Cardiac muscle cell (in vitro differentiated cells and primary cell): ENCODE measurements at regions not wholly inside any gene's neighbourhood (a gene's known extent, or its start where the extent isn't known, plus 50 kb on each side); places are given as distances from the start of the nearest gene placed in this dataset.

Source experiments
- DNase-seq, 2 donors: peaks; one replicate each; pipeline versions ENCODE4 v3.0.0 to v3.0.0-alpha.2; 2010 to 2017; ENCODE audit warnings: low read depth in 1 of 2, low spot score in 1 of 2
- H3K27ac ChIP-seq: fragments of 200-600 bp; sonication (generic); 2 replicates; pipeline ENCODE4 v1.5.1; 2016
- H3K27me3 ChIP-seq: fragments of 200-600 bp; sonication (generic); 2 replicates; pipeline ENCODE4 v1.6.0; 2016; ENCODE audit warnings: control low read depth
- H3K36me3 ChIP-seq: fragments of 200-600 bp; sonication (generic); 2 replicates; pipeline ENCODE4 v1.5.1; 2016; ENCODE audit warnings: control low read depth
- H3K4me1 ChIP-seq: fragments of 200-600 bp; sonication (generic); 2 replicates; pipeline ENCODE4 v1.8.1; 2017; ENCODE audit warnings: low read depth, mild to moderate bottlenecking, mixed run types
- H3K4me3 ChIP-seq: fragments of 200-600 bp; sonication (generic); 2 replicates; pipeline ENCODE4 v1.5.1; 2016; ENCODE audit warnings: mild to moderate bottlenecking
- H3K9me3 ChIP-seq: fragments of 200-600 bp; sonication (generic); 2 replicates; pipeline ENCODE4 v1.5.1; 2017; ENCODE audit warnings: low read depth, mild to moderate bottlenecking, control low read depth
- CTCF ChIP-seq: IDR thresholded peaks from 2 replicates; pipeline ENCODE4 v1.5.1; 2012; ENCODE audit warnings: low read depth, mild to moderate bottlenecking, low read length

GRCh38 chr7:72492461-72493065, 80.4 kb upstream of the CALN1 start:
- H3K4me1 ChIP-seq: no peaks in the 10 kb centered on the region
- no peaks in the 10 kb centered on the region for H3K9me3 ChIP-seq
- no peak for DNase-seq
- H3K36me3 ChIP-seq: no peaks in the 10 kb centered on the region
- no peak overlapping the region for H3K27ac ChIP-seq
- no peaks in the 10 kb centered on the region for H3K27me3 ChIP-seq
- no peak overlapping the region for H3K4me3 ChIP-seq
- no peak for TF ChIP-seq CTCF

GRCh38 chr7:72490301-72490700, 78.2 kb upstream of the CALN1 start:
- Histone ChIP-seq H3K4me1 (no peaks in the 10 kb centered on the region), H3K9me3 (no peaks in the 10 kb centered on the region), H3K4me3 (no peak overlapping the region), H3K36me3 (no peaks in the 10 kb centered on the region), H3K27me3 (no peaks in the 10 kb centered on the region), H3K27ac (no peak overlapping the region)
- TF ChIP-seq CTCF: no peak
- DNase-seq: no peak

GRCh38 chr7:72481934-72482333, 69.8 kb upstream of the CALN1 start:
- no peaks in the 10 kb centered on the region for H3K27me3 ChIP-seq
- no peak overlapping the region for H3K4me3 ChIP-seq
- DNase-seq: no peak
- H3K4me1 ChIP-seq: no peaks in the 10 kb centered on the region
- H3K36me3 ChIP-seq: no peaks in the 10 kb centered on the region
- no peaks in the 10 kb centered on the region for H3K9me3 ChIP-seq
- TF ChIP-seq CTCF: no peak
- H3K27ac ChIP-seq: no peak overlapping the region

- no peaks in the 10 kb centered on the region for H3K27me3 ChIP-seq
- H3K4me1 ChIP-seq: no peaks in the 10 kb centered on the region
- H3K9me3 ChIP-seq: no peaks in the 10 kb centered on the region
- no peak overlapping the region for H3K27ac ChIP-seq
- no peaks in the 10 kb centered on the region for H3K36me3 ChIP-seq
- H3K4me3 ChIP-seq: no peak overlapping the region
- no peak for DNase-seq
- no peak for TF ChIP-seq CTCF
These were observed 64.6 kb upstream of the CALN1 start for GRCh38 chr7:72476608-72477305.

GRCh38 chr7:72467237-72467636, 55.1 kb upstream of the CALN1 start:
- Histone ChIP-seq H3K4me1 (no peaks in the 10 kb centered on the region), H3K4me3 (no peak overlapping the region), H3K9me3 (no peaks in the 10 kb centered on the region), H3K27me3 (no peaks in the 10 kb centered on the region), H3K27ac (no peak overlapping the region), H3K36me3 (no peaks in the 10 kb centered on the region)
- no peak for DNase-seq
- no peak for TF ChIP-seq CTCF
